Right cardiac atrium (tissue), 5 donors: ENCODE measurements at regions not wholly inside any gene's neighbourhood (a gene's known extent, or its start where the extent isn't known, plus 50 kb on each side); places are given as distances from the start of the nearest gene placed in this dataset.

Experiments
- ATAC-seq, 2 donors: fragments of 200-7000 bp; cut with Tn5 transposase; one replicate each; pipeline versions ENCODE4 v1.8.0 to v1.9.1; 2020; ENCODE audit warnings: moderate library complexity in 2 of 2, mild to moderate bottlenecking in 1 of 2
- DNase-seq, 3 donors: peaks; one replicate each; pipeline ENCODE4 v3.0.0-alpha.2; 2020
- H3K27ac ChIP-seq: one replicate; pipeline ENCODE4 v1.5.1; 2013; ENCODE audit warnings: mild to moderate bottlenecking, low read length, control low read depth, moderate library complexity
- H3K27me3 ChIP-seq: one replicate; pipeline ENCODE4 v1.6.1; 2013; ENCODE audit not compliant: control insufficient read depth, insufficient read depth
- H3K4me1 ChIP-seq: one replicate; pipeline ENCODE4 v1.6.1; 2013; ENCODE audit warnings: low read length; ENCODE audit not compliant: control insufficient read depth, insufficient read depth
- H3K4me3 ChIP-seq: one replicate; pipeline ENCODE4 v1.5.1; 2013; ENCODE audit warnings: low read length, control low read depth
- H3K9me3 ChIP-seq: one replicate; pipeline ENCODE4 v1.6.1; 2013; ENCODE audit warnings: low read length; ENCODE audit not compliant: control insufficient read depth
- WGBS: extraction: QIAGEN DNeasy Blood & Tissue Kit; methylation state at CpG from one replicate; pipeline ENCODE4 v1.1.7; 2013; 5-methylcytosine and 5-hydroxymethylcytosine counted together
- intact Hi-C, 4 donors: fragments of 100-400 bp; cut with DNase I; formaldehyde crosslinking; loops; one replicate each; pipeline versions ENCODE4 v1.11.0 to v1.14.0; 2022 to 2023
- donor health status: healthy with polysubstance abuse.
- donor health status: DM: no; HTN: yes; CAD: no.
- donor health status: DM: no; HTN: no; CAD: no.
- donor health status: DM: no; HTN: yes; CAD: no; lungs with severe emphysema.
- donor health status: DM: yes; HTN: yes; CAD: no.

GRCh38 chr11:112817376-112817775 lies 143.8 kb upstream of the NCAM1 start:
- no peak overlapping the region for H3K4me3 ChIP-seq
- H3K4me1 ChIP-seq: no peaks in the 10 kb centered on the region
- no peaks in the 10 kb centered on the region for H3K27me3 ChIP-seq
- no peaks in the 10 kb centered on the region for H3K9me3 ChIP-seq
- 67% methylated on average over 3 of the region's 3 CpGs for WGBS
- no peak for DNase-seq
- intact Hi-C loops: no loop called here
- ATAC-seq: no peak
- H3K27ac ChIP-seq: no peak overlapping the region

GRCh38 chr11:112822478-112823274 lies 138.5 kb upstream of the NCAM1 start:
- intact Hi-C loops: no loop called here
- WGBS: 37% methylated on average over 3 of the region's 3 CpGs
- Histone ChIP-seq H3K4me3 (no peak overlapping the region), H3K4me1 (no peaks in the 10 kb centered on the region), H3K27me3 (no peaks in the 10 kb centered on the region), H3K27ac (no peak overlapping the region), H3K9me3 (no peaks in the 10 kb centered on the region)
- DNase-seq: no peak
- ATAC-seq: peak in 1 of 2 donors; percentile 43

DNA sequence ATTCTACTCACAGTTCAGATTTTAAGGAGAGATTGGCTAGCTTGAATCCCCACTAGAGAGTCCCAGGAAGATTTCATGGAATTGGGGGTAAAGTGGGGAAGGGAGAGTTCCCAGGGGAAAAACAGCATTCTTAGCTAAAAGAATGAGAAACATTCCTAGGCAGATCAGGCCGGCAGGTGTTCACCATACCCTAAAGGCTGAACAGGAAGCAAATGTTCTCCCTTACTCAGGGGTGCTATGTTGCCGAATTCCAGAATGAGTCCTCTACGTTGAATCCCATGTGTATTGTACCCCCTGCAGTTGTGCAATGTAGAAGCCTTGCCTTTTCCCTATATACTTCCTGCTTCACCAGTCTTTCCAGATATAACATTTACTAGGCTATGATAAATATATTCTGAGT lies 135.2 kb upstream of the NCAM1 start:
- no peak for ATAC-seq
- Histone ChIP-seq H3K4me1 (no peaks in the 10 kb centered on the region), H3K4me3 (no peak overlapping the region), H3K9me3 (no peaks in the 10 kb centered on the region), H3K27me3 (no peaks in the 10 kb centered on the region), H3K27ac (no peak overlapping the region)
- no peak for DNase-seq
- intact Hi-C loops: no loop called here
- 72% methylated on average over 3 of the region's 3 CpGs for WGBS

GRCh38 chr11:112826788-112827187 lies 134.4 kb upstream of the NCAM1 start:
- DNase-seq: no peak
- intact Hi-C loops: no loop called here
- no peak overlapping the region for H3K4me3 ChIP-seq
- H3K27me3 ChIP-seq: no peaks in the 10 kb centered on the region
- no peaks in the 10 kb centered on the region for H3K4me1 ChIP-seq
- H3K27ac ChIP-seq: no peak overlapping the region
- H3K9me3 ChIP-seq: no peaks in the 10 kb centered on the region
- 94% methylated on average over 1 of the region's 1 CpG for WGBS
- ATAC-seq: no peak

DNA sequence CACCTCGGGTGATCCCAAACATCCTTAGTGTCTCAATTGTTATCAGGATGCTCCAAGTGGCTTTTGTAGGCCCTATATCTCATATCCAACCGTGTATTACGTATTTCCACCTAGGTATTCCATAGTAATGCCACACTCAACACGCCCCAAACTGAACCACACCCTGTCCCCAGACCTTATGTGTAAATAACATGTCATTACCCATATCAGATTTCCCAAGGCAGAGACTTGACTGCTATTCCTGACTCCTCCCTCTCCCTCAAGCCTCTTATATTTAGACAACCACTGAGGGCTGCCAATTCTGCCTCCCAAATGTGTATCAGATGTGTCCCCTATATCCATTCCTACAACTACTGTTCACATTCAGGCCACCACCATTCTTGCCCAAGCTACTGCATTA lies 132.8 kb upstream of the NCAM1 start:
- 71% methylated on average over 4 of the region's 4 CpGs for WGBS
- no peak overlapping the region for H3K27ac ChIP-seq
- H3K27me3 ChIP-seq: no peaks in the 10 kb centered on the region
- H3K4me3 ChIP-seq: no peak overlapping the region
- DNase-seq: no peak
- no peaks in the 10 kb centered on the region for H3K4me1 ChIP-seq
- intact Hi-C loops: no loop called here
- no peaks in the 10 kb centered on the region for H3K9me3 ChIP-seq
- no peak for ATAC-seq

DNA sequence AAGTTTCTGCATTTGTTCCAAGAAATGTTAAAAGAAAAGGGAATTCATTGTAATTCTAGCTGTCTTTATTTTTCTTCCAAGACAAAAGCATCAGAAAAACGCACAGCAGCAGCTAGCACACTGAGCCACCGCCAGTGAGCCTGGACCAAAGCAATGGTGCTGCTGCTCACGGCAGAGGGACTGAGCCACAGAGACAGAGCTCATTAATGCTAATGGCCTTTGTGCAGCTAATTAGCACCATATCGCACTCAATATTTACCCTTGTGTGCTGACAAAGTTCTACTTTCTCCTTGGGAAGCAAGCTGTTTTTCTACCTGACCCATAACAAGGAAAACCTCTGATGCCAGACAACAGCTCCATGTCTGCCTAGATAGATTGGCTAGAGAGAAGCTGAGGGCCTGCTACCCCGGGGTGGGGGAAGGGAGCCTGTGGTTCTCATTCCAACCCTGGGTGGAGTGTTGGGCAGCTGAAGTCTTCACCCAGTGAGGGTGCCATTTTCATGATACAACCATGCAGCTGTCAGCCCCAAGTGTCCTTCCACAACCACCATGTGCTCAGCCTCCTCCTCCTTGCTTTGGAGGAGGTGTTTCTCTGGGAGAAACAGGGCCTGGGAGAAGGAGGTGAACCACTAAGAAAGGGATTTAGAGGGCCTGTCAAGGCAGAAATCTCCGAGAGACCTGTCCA lies 131.1 kb upstream of the NCAM1 start:
- intact Hi-C loops: no loop called here
- no peak overlapping the region for H3K4me3 ChIP-seq
- H3K9me3 ChIP-seq: no peaks in the 10 kb centered on the region
- H3K27me3 ChIP-seq: no peaks in the 10 kb centered on the region
- ATAC-seq (no peak), DNase-seq (no peak)
- no peak overlapping the region for H3K27ac ChIP-seq
- 81% methylated on average over 6 of the region's 6 CpGs for WGBS
- H3K4me1 ChIP-seq: no peaks in the 10 kb centered on the region

DNA sequence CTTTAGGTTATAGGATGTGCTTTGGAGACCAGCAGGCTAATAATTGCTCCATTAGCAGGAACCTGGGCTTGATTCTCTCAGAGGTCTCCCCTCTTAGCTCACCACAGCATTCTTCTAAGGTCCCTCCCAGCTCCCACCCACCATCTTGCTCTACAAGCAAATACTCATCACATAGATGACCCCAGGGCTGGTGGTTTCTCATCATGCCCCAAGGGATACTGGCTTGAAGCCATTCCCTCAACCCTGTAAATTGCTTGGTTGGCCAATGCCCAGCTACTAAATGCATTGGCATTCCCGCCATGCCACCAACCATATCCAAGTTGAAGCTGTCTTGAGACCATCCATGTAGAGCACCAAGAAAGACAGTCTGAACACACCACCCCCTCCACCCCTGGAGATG lies 130.2 kb upstream of the NCAM1 start:
- ATAC-seq: no peak
- 91% methylated on average over 1 of the region's 1 CpG for WGBS
- Histone ChIP-seq H3K4me3 (no peak overlapping the region), H3K27ac (no peak overlapping the region), H3K4me1 (no peaks in the 10 kb centered on the region), H3K9me3 (no peaks in the 10 kb centered on the region), H3K27me3 (no peaks in the 10 kb centered on the region)
- DNase-seq: no peak
- intact Hi-C loops: no loop called here

DNA sequence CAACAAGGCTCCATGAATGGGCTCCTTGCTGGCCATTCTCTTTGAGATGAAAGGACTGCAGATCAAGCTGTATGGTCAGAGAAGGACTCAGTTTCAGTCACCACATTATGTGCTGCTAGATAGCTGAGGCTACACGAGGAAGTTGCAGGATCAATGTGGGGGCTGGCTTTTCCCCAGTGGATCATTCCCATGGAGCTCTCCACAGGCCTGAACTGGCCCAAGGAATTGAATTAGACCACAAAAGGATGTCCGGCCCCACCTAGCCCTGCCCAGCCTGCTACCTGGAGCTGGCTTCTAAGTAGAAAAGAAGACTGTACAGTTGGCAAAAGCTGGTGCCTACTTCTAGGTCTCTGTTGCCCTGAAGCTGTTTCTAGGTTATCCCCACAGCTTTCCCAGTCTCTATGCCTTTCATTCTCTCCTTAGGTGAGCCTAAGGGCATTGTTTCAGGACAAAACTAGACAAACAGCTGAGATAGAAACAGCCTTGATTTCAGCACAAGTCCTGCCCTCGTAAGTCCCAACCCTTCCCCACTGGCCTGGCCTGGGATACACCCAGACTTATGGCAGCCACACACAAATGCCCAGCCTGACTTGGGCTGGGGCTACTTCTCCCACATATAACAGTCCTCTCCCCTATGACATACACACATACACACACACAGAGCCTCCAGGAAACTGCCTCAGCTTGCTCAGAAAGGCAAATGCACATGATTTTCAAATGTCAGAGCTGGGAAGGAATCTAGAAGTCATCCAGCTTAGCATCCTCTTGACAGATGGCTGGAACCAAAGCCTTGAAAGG lies 129.1 kb upstream of the NCAM1 start:
- no peaks in the 10 kb centered on the region for H3K9me3 ChIP-seq
- no peaks in the 10 kb centered on the region for H3K27me3 ChIP-seq
- H3K4me1 ChIP-seq: no peaks in the 10 kb centered on the region
- intact Hi-C loops: no loop called here
- no peak for ATAC-seq
- WGBS: 86% methylated on average over 3 of the region's 3 CpGs
- no peak for DNase-seq
- no peak overlapping the region for H3K4me3 ChIP-seq
- H3K27ac ChIP-seq: no peak overlapping the region

- peak; percentile 63 to 86 (median 80) for DNase-seq
- 21% methylated on average over 5 of the region's 5 CpGs for WGBS
- ATAC-seq: peak; percentile 87
- H3K9me3 ChIP-seq: no peaks in the 10 kb centered on the region
- no peaks in the 10 kb centered on the region for H3K27me3 ChIP-seq
- peak overlapping the region; percentile 61 for H3K27ac ChIP-seq
- no peaks in the 10 kb centered on the region for H3K4me1 ChIP-seq
- intact Hi-C loops: no loop called here
- H3K4me3 ChIP-seq: no peak overlapping the region
These were observed 126.9 kb upstream of the NCAM1 start for GRCh38 chr11:112834277-112834755.

GRCh38 chr11:112835591-112836255 lies 125.5 kb upstream of the NCAM1 start:
- H3K27me3 ChIP-seq: no peaks in the 10 kb centered on the region
- no peak overlapping the region for H3K4me3 ChIP-seq
- H3K27ac ChIP-seq: no peak overlapping the region
- no peaks in the 10 kb centered on the region for H3K4me1 ChIP-seq
- intact Hi-C loops: no loop called here
- no peaks in the 10 kb centered on the region for H3K9me3 ChIP-seq
- ATAC-seq (no peak), DNase-seq (no peak)
- 70% methylated on average over 13 of the region's 13 CpGs for WGBS

DNA sequence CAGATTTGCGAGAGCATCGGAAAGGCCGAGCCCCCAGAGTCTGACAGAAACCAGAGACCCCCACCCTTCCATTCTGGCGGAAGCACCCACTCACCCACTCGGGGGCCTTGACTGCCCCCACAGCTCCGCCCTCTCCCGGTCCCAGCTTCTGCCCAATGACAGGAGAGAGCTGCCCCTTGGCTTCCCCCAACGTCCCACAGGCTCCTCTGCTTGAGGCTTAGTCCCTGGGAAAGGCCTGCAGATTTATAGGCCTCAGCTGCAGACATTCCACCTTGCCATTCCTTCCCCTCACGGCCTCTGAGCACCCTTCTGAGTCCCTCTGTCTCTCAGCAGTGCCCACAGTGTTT lies 125.0 kb upstream of the NCAM1 start:
- intact Hi-C loops: no loop called here
- peak in 1 of 3 donors; percentile 32 for DNase-seq
- Histone ChIP-seq H3K9me3 (no peaks in the 10 kb centered on the region), H3K27ac (no peak overlapping the region), H3K4me1 (no peaks in the 10 kb centered on the region), H3K4me3 (no peak overlapping the region), H3K27me3 (no peaks in the 10 kb centered on the region)
- 76% methylated on average over 9 of the region's 9 CpGs for WGBS
- ATAC-seq: no peak
